GM12878 (cell line): ENCODE measurements at regions not wholly inside any gene's neighbourhood (a gene's known extent, or its start where the extent isn't known, plus 50 kb on each side); places are given as distances from the start of the nearest gene placed in this dataset.

ENCODE experiments used
- ATAC-seq: fragments of 200-7000 bp; cut with Tn5 transposase; 3 replicates; pipeline ENCODE4 v1.9.1; 2020; ENCODE audit warnings: mild to moderate bottlenecking, moderate library complexity
- BruUV-seq: library from RNA; stranded (reverse); fragments of 400-500 nt; replicated peaks from 2 replicates; lab custom pipeline; 2021; lab: Mats Ljungman, UMichigan
- CTCF ChIA-PET: fragments of 300-600 bp; sonication (Branson Sonifier 250); formaldehyde crosslinking; extraction: SDS; loops from one replicate; lab custom pipeline; 2021; ENCODE audit warnings: inconsistent platforms; lab: Yijun Ruan, JAX
- POLR2A ChIA-PET: fragments of 350-600 bp; formaldehyde crosslinking; extraction: SDS; loops from one replicate; lab custom pipeline; 2021; ENCODE audit warnings: inconsistent platforms; lab: Charles Lee
- RAD21 ChIA-PET: fragments of 300-600 bp; sonication (Branson Sonifier 250); formaldehyde crosslinking; loops from one replicate; lab custom pipeline; 2023; ENCODE audit warnings: antibody characterized with exemption; ENCODE audit not compliant: unreplicated experiment; lab: Charles Lee
- SMC1A ChIA-PET: fragments of 300-600 bp; sonication (Branson Sonifier 250); formaldehyde crosslinking; loops from one replicate; lab custom pipeline; 2023; ENCODE audit not compliant: unreplicated experiment, uncharacterized antibody; lab: Charles Lee
- DNase-seq: peaks from one replicate; pipeline ENCODE4 v3.0.0-alpha.2; 2011; ENCODE audit warnings: low read depth, low spot score
- FAIRE-seq: peaks from 3 replicates; lab custom pipeline; 2011; peaks lifted over from hg19 to GRCh38; lab: Jason Lieb, UNC
- H2AFZ ChIP-seq: 2 replicates; pipeline ENCODE4 v1.6.0; 2011; ENCODE audit warnings: low read depth, low read length, control low read depth; ENCODE audit not compliant: control insufficient read depth
- H3K27ac ChIP-seq: 2 replicates; pipeline ENCODE4 v1.5.1; 2011; ENCODE audit warnings: control low read depth; ENCODE audit not compliant: control insufficient read depth, insufficient read depth
- H3K27me3 ChIP-seq, 2 experiments: replicated peaks in 1 of 2; 2 replicates each; pipeline versions ENCODE4 v1.6.0 to v1.6.1; 2011; ENCODE audit warnings: low read length in 1 of 2; ENCODE audit not compliant: control insufficient read depth in 2 of 2, insufficient read depth in 2 of 2
- H3K36me3 ChIP-seq, 2 experiments: 2 replicates each; pipeline ENCODE4 v1.5.1; 2011; ENCODE audit warnings: low read length in 1 of 2; ENCODE audit not compliant: control insufficient read depth in 2 of 2, insufficient read depth in 2 of 2
- H3K4me1 ChIP-seq: 2 replicates; pipeline ENCODE4 v1.6.1; 2011; ENCODE audit warnings: mild to moderate bottlenecking, low read length, moderate library complexity, mixed read lengths; ENCODE audit not compliant: control insufficient read depth, insufficient read depth
- H3K4me2 ChIP-seq: 2 replicates; pipeline ENCODE4 v1.6.0; 2011; ENCODE audit warnings: control low read depth; ENCODE audit not compliant: control insufficient read depth, insufficient read depth
- H3K4me3 ChIP-seq: fragments of 200-600 bp; sonication (generic); 2 replicates; pipeline ENCODE4 v1.5.1; 2016
- H3K79me2 ChIP-seq: 2 replicates; pipeline ENCODE4 v1.6.0; 2011; ENCODE audit warnings: low read length; ENCODE audit not compliant: control insufficient read depth, insufficient read depth
- H3K9ac ChIP-seq: 2 replicates; pipeline ENCODE4 v1.8.0; 2011; ENCODE audit warnings: low read length, control low read depth, mixed read lengths; ENCODE audit not compliant: control insufficient read depth, insufficient read depth
- H3K9me3 ChIP-seq: replicated peaks from 3 replicates; pipeline ENCODE4 v1.5.1; 2011; ENCODE audit warnings: mild to moderate bottlenecking, low read length; ENCODE audit not compliant: control insufficient read depth, insufficient read depth
- H4K20me1 ChIP-seq: 2 replicates; pipeline ENCODE4 v1.6.0; 2011; ENCODE audit not compliant: control insufficient read depth, insufficient read depth
- BCL11A ChIP-seq: IDR thresholded peaks from 2 replicates; pipeline ENCODE4 v1.6.1; 2011; ENCODE audit warnings: low read depth, low read length
- BCL3 ChIP-seq: IDR thresholded peaks from 2 replicates; pipeline ENCODE4 v1.6.1; 2011; ENCODE audit warnings: borderline replicate concordance, low read depth, mild to moderate bottlenecking, moderate library complexity, low read length; ENCODE audit not compliant: insufficient read depth, poor library complexity, severe bottlenecking
- BHLHE40 ChIP-seq, 2 experiments: fragments of 450-650 bp in 1 of 2; IDR thresholded peaks; 2 replicates each; pipeline ENCODE4 v1.6.1; 2011 to 2017; ENCODE audit warnings: low read depth in 2 of 2, borderline replicate concordance in 1 of 2, improper control_type of control experiment in 1 of 2, low read length in 1 of 2, mild to moderate bottlenecking in 1 of 2
- CREB1 ChIP-seq: IDR thresholded peaks from 2 replicates; pipeline ENCODE4 v1.6.1; 2012; ENCODE audit warnings: low read depth, mild to moderate bottlenecking, inconsistent platforms
- DPF2 ChIP-seq: fragments of 450-650 bp; IDR thresholded peaks from 2 replicates; pipeline ENCODE4 v1.6.1; 2017; ENCODE audit warnings: mild to moderate bottlenecking
- PAX8 ChIP-seq: fragments of 450-650 bp; IDR thresholded peaks from 2 replicates; pipeline ENCODE4 v1.6.1; 2017; ENCODE audit warnings: mild to moderate bottlenecking, moderate library complexity
- ZNF384 ChIP-seq: IDR thresholded peaks from 2 replicates; pipeline ENCODE4 v1.6.1; 2012; ENCODE audit warnings: low read depth, mild to moderate bottlenecking, low read length, improper control_type of control experiment, borderline replicate concordance
- WGBS: methylation state at CpG from one replicate; pipeline ENCODE4 v1.1.6; 2016; ENCODE audit warnings: low lambda C conversion rate; ENCODE audit not compliant: insufficient replicate concordance, insufficient coverage; ENCODE audit errors: missing lambda C conversion rate; 5-methylcytosine and 5-hydroxymethylcytosine counted together
- in situ Hi-C: fragments of 300-500 bp; cut with MboI; formaldehyde crosslinking; loops from 9 replicates; pipeline ENCODE4 v1.14.3; 2018; ENCODE audit warnings: mixed read lengths
- intact Hi-C: fragments of 100-400 bp; cut with micrococcal nuclease; formaldehyde crosslinking; loops from one replicate; pipeline ENCODE4 v1.14.2; 2022; ENCODE audit not compliant: unreplicated experiment

DNA sequence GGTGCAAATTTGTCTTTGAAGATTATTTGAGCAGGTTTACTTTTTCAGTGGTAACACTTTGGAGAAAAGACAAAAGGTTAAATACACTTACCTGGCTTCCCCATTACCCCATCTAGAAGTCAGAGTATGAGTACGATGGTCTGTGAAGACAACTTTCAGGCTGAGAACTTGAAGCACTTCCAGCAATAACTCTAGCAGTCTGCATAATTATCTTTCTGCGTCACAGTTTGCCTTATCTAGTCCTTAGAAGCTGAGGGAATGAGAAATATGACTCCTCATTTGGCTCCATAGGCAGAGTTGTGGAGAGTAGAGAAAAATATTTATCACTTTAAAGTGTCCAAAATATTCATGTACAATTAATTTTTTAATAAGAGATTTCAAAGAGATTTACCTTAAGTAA, 323.4 kb upstream of the CAMK1G start (continued):
- no peak for TF ChIP-seq PAX8
- TF ChIP-seq DPF2: no peak
- TF ChIP-seq ZNF384: no peak
- no peak for TF ChIP-seq CREB1
- no peak for TF ChIP-seq BCL3
- TF ChIP-seq, all 136 proteins: peak for 0

DNA sequence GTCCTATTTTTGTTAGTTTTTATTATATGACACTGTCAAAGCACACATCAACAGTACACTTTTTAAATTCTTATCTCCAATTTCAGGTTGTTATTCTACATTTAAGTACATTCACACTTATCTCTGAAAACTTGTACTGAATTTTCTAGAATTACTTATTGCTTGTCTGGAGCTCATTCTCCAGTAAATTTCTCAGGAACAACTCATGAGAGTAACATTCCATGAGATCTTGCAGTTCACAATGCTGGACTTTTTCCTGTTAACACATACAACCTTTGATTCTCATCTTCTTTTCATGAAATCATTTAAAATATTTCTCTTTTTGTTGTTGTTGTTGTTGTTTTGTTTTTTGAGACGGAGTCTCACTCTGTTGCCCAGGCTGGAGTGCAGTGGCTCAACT, 320.9 kb upstream of the CAMK1G start:
- Histone ChIP-seq H3K4me3 (no peak overlapping the region), H3K9me3 (no peaks in the 10 kb centered on the region), H3K27ac (no peak overlapping the region), H4K20me1 (no peaks in the 10 kb centered on the region), H3K79me2 (no peaks in the 10 kb centered on the region), H3K4me1 (no peaks in the 10 kb centered on the region), H3K36me3 (no peaks in the 10 kb centered on the region), H3K4me2 (no peak overlapping the region), H3K9ac (no peak overlapping the region), H3K27me3 (no peaks in the 10 kb centered on the region), H2AFZ (no peak overlapping the region)
- intact Hi-C loops (no loop called here), in situ Hi-C loops (no loop called here)
- ChIA-PET RAD21 (no interaction called here), CTCF (interaction anchor here (0.9 to 1.2 kb wide), 2 partner anchors 14 to 54 kb away, joined by 3 to 4 read pairs; no protein-coding TSS in a partner anchor), POLR2A (no interaction called here), SMC1A (no interaction called here)
- FAIRE-seq: no peak
- no peak for TF ChIP-seq BCL11A
- no peak for TF ChIP-seq BHLHE40 (IDR thresholded peaks at IDR 0.05; ENCODE audit: borderline replicate concordance in 1 of 2, low read depth in 2 of 2, low read length in 1 of 2)
- DNase-seq: no peak
- no peak for ATAC-seq
- no TSS peak for BruUV-seq
- WGBS: 43% methylated on average over 1 of the region's 1 CpG
